ENCODE measurements at regions not wholly inside any gene's neighbourhood (a gene's known extent, or its start where the extent isn't known, plus 50 kb on each side); places are given as distances from the start of the nearest gene placed in this dataset.

- CTCF ChIA-PET = no interaction called here
- POLR2A ChIA-PET = no interaction called here
Measured at GRCh38 chr9:73527521-73527920, 375.9 kb downstream of the ANXA1 start.

More at GRCh38 chr9:73527521-73527920, 375.9 kb downstream of the ANXA1 start:
- Histone ChIP-seq H3K4me2 (ENCODE audit: insufficient read depth, low read length) (no peak overlapping the region), H3K9me1 (replicated peaks; ENCODE audit: control insufficient read depth, extremely low read depth, insufficient read depth, low read length) (no peaks in the 10 kb centered on the region), H3K79me2 (ENCODE audit: control insufficient read depth, insufficient read depth, low read length) (no peaks in the 10 kb centered on the region), H2AFZ (ENCODE audit: low read depth, low read length) (no peak overlapping the region), H3K36me3 (ENCODE audit: control insufficient read depth in 2 of 2, extremely low read depth in 1 of 2, insufficient read depth in 2 of 2, low read length in 2 of 2) (no peaks in the 10 kb centered on the region), H3K9me3 (replicated peaks; ENCODE audit: control insufficient read depth, insufficient read depth, low read length) (no peaks in the 10 kb centered on the region), H3K4me3 (replicated peaks in 1 of 3; ENCODE audit: insufficient read depth in 1 of 3, low read depth in 1 of 3, low read length in 3 of 3) (no peak overlapping the region), H3K27me3 (ENCODE audit: control insufficient read depth in 2 of 2, insufficient read depth in 2 of 2, low read length in 2 of 2) (no peaks in the 10 kb centered on the region), H3K9ac (replicated peaks; ENCODE audit: extremely low read depth, insufficient read depth, low read length) (no peak overlapping the region), H3K4me1 (ENCODE audit: control insufficient read depth, extremely low read depth, insufficient read depth, low read length) (no peaks in the 10 kb centered on the region), H3K27ac (ENCODE audit: insufficient read depth, low read depth, low read length) (no peak overlapping the region), H4K20me1 (replicated peaks; ENCODE audit: control insufficient read depth, extremely low read depth, insufficient read depth, low read length) (no peaks in the 10 kb centered on the region)
- intact Hi-C loops (cut with micrococcal nuclease) (no loop called here), dilution Hi-C loops (cut with MboI; ENCODE audit: extremely low pct_ligation_motif_present, low sequenced_read_pairs) (no loop called here)
- DNase-seq (ENCODE audit: low read depth, low spot score) (no peak), FAIRE-seq (no peak)
- BruUV-seq (replicated peaks) = no TSS peak
- TF ChIP-seq EZH2 (IDR thresholded peaks at IDR 0.05; ENCODE audit: borderline replicate concordance, low read depth, low read length, severe bottlenecking) = no peak
- no peak for TF ChIP-seq CTCF (IDR thresholded peaks at IDR 0.05; ENCODE audit: extremely low read depth in 1 of 2, insufficient read depth in 1 of 2, low read depth in 1 of 2, low read length in 2 of 2)
- no peak for TF ChIP-seq MAX (IDR thresholded peaks at IDR 0.05; ENCODE audit: insufficient read depth, insufficient read length)
- no peak for TF ChIP-seq MYC (IDR thresholded peaks at IDR 0.05; ENCODE audit: low read depth, low read length)
- no peak for TF ChIP-seq GATA2 (IDR thresholded peaks at IDR 0.05; ENCODE audit: insufficient read depth, insufficient read length, low read depth, low read length)
- no peak for TF ChIP-seq FOS (IDR thresholded peaks at IDR 0.05; ENCODE audit: borderline replicate concordance, insufficient read depth, low read length)
- TF ChIP-seq POLR2A (IDR thresholded peaks at IDR 0.05; ENCODE audit: low read depth, low read length) = no peak
- no peak for TF ChIP-seq POLR2AphosphoS5 (IDR thresholded peaks at IDR 0.05; ENCODE audit: insufficient read depth, low read depth, low read length)
- no peak for TF ChIP-seq JUN (IDR thresholded peaks at IDR 0.05; ENCODE audit: borderline replicate concordance, insufficient read depth, insufficient read length, low read depth)

Data from endothelial cell of umbilical vein (primary cell).